Loucy (cell line): ENCODE measurements at regions not wholly inside any gene's neighbourhood (a gene's known extent, or its start where the extent isn't known, plus 50 kb on each side); places are given as distances from the start of the nearest gene placed in this dataset.

Experiments used
- H2AFZ ChIP-seq: fragments of 200-600 bp; sonication (generic); 2 replicates; pipeline ENCODE4 v1.6.0; 2016; ENCODE audit warnings: antibody characterized with exemption, mild to moderate bottlenecking, low read length, moderate library complexity
- H3F3A ChIP-seq: fragments of 200-600 bp; 2 replicates; pipeline ENCODE4 v1.6.0; 2016; ENCODE audit warnings: antibody characterized with exemption, low read depth, mild to moderate bottlenecking
- H3K27me3 ChIP-seq: fragments of 200-600 bp; sonication (generic); 2 replicates; pipeline ENCODE4 v1.6.1; 2014; ENCODE audit warnings: low read length, mild to moderate bottlenecking; ENCODE audit not compliant: insufficient read depth, poor library complexity, severe bottlenecking
- H3K36me3 ChIP-seq: fragments of 200-600 bp; sonication (generic); 2 replicates; pipeline ENCODE4 v1.6.1; 2016; ENCODE audit warnings: low read length; ENCODE audit not compliant: insufficient read depth
- H3K4me1 ChIP-seq: fragments of 200-600 bp; sonication (generic); 2 replicates; pipeline ENCODE4 v1.5.1; 2014; ENCODE audit warnings: low read length, mild to moderate bottlenecking; ENCODE audit not compliant: insufficient read depth, poor library complexity, severe bottlenecking
- H3K4me2 ChIP-seq: fragments of 200-600 bp; sonication (generic); 2 replicates; pipeline ENCODE4 v1.6.0; 2014; ENCODE audit warnings: antibody characterized with exemption, low read length, low read depth, mild to moderate bottlenecking; ENCODE audit not compliant: poor library complexity, severe bottlenecking
- H3K4me3 ChIP-seq: fragments of 200-600 bp; sonication (generic); 2 replicates; pipeline ENCODE4 v1.5.1; 2014; ENCODE audit warnings: low read length, mild to moderate bottlenecking, mixed read lengths; ENCODE audit not compliant: poor library complexity, severe bottlenecking
- H3K79me2 ChIP-seq: fragments of 200-600 bp; sonication (generic); 2 replicates; pipeline ENCODE4 v1.6.1; 2014; ENCODE audit warnings: low read length; ENCODE audit not compliant: insufficient read depth
- H3K9ac ChIP-seq: fragments of 200-600 bp; sonication (generic); 2 replicates; pipeline ENCODE4 v1.6.0; 2014; ENCODE audit warnings: mild to moderate bottlenecking, low read depth, low read length, moderate library complexity; ENCODE audit not compliant: poor library complexity, severe bottlenecking
- H3K9me2 ChIP-seq: fragments of 200-600 bp; sonication (generic); replicated peaks from 2 replicates; pipeline ENCODE4 v1.6.1; 2016; ENCODE audit warnings: low read depth, low read length, mixed read lengths
- H3K9me3 ChIP-seq: fragments of 200-600 bp; sonication (generic); 2 replicates; pipeline ENCODE4 v1.6.1; 2014; ENCODE audit warnings: mild to moderate bottlenecking, antibody characterized with exemption, low read length, low read depth; ENCODE audit not compliant: insufficient read depth
- H4K20me1 ChIP-seq: fragments of 200-600 bp; sonication (generic); 2 replicates; pipeline ENCODE4 v1.6.0; 2014; ENCODE audit warnings: antibody characterized with exemption, low read length, mild to moderate bottlenecking; ENCODE audit not compliant: insufficient read depth, poor library complexity, severe bottlenecking
- CTCF ChIP-seq: fragments of 200-600 bp; sonication (generic); conservative IDR thresholded peaks from 2 replicates; pipeline ENCODE4 v1.5.1; 2014; ENCODE audit warnings: mild to moderate bottlenecking, antibody characterized with exemption, low read length
- EZH2phosphoT487 ChIP-seq: fragments of 200-600 bp; IDR thresholded peaks from 2 replicates; pipeline ENCODE4 v1.6.1; 2018; ENCODE audit warnings: antibody characterized with exemption, mild to moderate bottlenecking, moderate library complexity, borderline replicate concordance

GRCh38 chr3:73812054-73812453 is 187.3 kb upstream of the PDZRN3 start:
- H3K4me1 ChIP-seq = no peaks in the 10 kb centered on the region
- H3K4me2 ChIP-seq = no peak overlapping the region
- H3F3A ChIP-seq = no peaks in the 10 kb centered on the region
- H3K9me2 ChIP-seq = no peaks in the 10 kb centered on the region
- H3K36me3 ChIP-seq = no peaks in the 10 kb centered on the region
- H2AFZ ChIP-seq = no peak overlapping the region
- no peaks in the 10 kb centered on the region for H4K20me1 ChIP-seq
- H3K9ac ChIP-seq = no peak overlapping the region
- no peaks in the 10 kb centered on the region for H3K27me3 ChIP-seq
- no peak for TF ChIP-seq EZH2phosphoT487
- no peak for TF ChIP-seq CTCF
- no peak overlapping the region for H3K4me3 ChIP-seq
- H3K79me2 ChIP-seq = no peaks in the 10 kb centered on the region
- no peaks in the 10 kb centered on the region; the same call in 1 of the 2 replicates for H3K9me3 ChIP-seq

- Histone ChIP-seq H4K20me1 (no peaks in the 10 kb centered on the region), H3K9me3 (no peaks in the 10 kb centered on the region; the same call in 1 of the 2 replicates), H3K4me3 (no peak overlapping the region), H3K36me3 (no peaks in the 10 kb centered on the region), H3K9ac (no peak overlapping the region), H3K9me2 (no peaks in the 10 kb centered on the region), H3K27me3 (no peaks in the 10 kb centered on the region), H3K4me2 (no peak overlapping the region), H3K4me1 (no peaks in the 10 kb centered on the region), H3F3A (no peaks in the 10 kb centered on the region), H3K79me2 (no peaks in the 10 kb centered on the region), H2AFZ (no peak overlapping the region)
- TF ChIP-seq CTCF (no peak), EZH2phosphoT487 (no peak)
Observed at GRCh38 chr3:73808862-73809509, 184.2 kb upstream of the PDZRN3 start.

GRCh38 chr3:73805435-73805834 is 180.7 kb upstream of the PDZRN3 start:
- Histone ChIP-seq H3K36me3 (no peaks in the 10 kb centered on the region), H4K20me1 (no peaks in the 10 kb centered on the region), H3K9ac (no peak overlapping the region), H3K4me1 (no peaks in the 10 kb centered on the region), H3K9me2 (no peaks in the 10 kb centered on the region), H2AFZ (no peak overlapping the region), H3K4me2 (no peak overlapping the region), H3K4me3 (no peak overlapping the region), H3K27me3 (no peaks in the 10 kb centered on the region), H3F3A (no peaks in the 10 kb centered on the region), H3K9me3 (no peaks in the 10 kb centered on the region; the same call in 1 of the 2 replicates), H3K79me2 (no peaks in the 10 kb centered on the region)
- TF ChIP-seq CTCF = no peak
- TF ChIP-seq EZH2phosphoT487 = no peak
